GM12801 (cell line): ENCODE measurements at regions not wholly inside any gene's neighbourhood (a gene's known extent, or its start where the extent isn't known, plus 50 kb on each side); places are given as distances from the start of the nearest gene placed in this dataset.

Experiments
- TF ChIP-seq, protein P1 (sequence below): IDR thresholded peaks from one replicate; pipeline ENCODE4 v1.5.1; 2011; ENCODE audit warnings: control low read depth; ENCODE audit not compliant: insufficient read length; ENCODE audit errors: extremely low read depth

DNA sequence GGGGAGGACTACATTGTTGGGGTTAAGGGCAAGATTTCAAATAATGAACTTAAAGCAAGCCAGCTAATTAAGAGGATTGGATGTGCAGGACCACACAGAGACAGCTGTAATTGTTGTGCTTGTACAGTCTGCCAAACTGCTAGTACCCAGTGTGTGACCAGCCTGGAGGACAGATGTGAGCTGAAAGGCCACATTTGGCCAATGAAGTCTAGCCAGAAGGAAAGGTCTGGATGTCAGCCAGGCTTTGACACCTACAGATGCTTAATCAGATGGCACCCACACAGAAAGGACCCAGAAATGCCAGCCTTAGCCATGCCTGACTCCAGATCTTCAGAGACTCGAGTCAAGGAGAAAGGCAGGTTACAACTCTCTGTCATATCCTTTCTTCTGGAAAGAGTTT, 491.1 kb downstream of the KIF4B start:
- TF ChIP-seq, protein P1, sequence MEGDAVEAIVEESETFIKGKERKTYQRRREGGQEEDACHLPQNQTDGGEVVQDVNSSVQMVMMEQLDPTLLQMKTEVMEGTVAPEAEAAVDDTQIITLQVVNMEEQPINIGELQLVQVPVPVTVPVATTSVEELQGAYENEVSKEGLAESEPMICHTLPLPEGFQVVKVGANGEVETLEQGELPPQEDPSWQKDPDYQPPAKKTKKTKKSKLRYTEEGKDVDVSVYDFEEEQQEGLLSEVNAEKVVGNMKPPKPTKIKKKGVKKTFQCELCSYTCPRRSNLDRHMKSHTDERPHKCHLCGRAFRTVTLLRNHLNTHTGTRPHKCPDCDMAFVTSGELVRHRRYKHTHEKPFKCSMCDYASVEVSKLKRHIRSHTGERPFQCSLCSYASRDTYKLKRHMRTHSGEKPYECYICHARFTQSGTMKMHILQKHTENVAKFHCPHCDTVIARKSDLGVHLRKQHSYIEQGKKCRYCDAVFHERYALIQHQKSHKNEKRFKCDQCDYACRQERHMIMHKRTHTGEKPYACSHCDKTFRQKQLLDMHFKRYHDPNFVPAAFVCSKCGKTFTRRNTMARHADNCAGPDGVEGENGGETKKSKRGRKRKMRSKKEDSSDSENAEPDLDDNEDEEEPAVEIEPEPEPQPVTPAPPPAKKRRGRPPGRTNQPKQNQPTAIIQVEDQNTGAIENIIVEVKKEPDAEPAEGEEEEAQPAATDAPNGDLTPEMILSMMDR, result no peak

DNA sequence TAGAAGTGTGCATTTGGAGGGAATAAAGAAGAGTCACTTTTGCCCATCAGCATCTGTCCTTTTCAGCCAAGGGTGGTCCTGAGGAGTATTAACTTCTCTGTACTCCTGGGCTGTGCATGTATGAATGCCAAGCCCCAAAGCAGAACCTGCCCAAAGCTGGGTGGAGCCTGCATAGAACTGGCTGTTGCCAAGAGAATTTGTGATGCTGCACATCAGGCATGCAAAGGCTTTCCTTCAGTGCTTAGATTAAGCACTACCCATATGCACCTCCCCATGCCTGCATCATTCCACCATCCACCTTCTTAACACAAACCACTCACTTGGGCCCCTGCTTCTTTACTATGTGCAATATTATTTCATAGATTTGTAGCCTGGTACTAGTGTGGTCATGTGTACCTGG, 493.8 kb downstream of the KIF4B start:
- TF ChIP-seq, protein P1, result no peak

DNA sequence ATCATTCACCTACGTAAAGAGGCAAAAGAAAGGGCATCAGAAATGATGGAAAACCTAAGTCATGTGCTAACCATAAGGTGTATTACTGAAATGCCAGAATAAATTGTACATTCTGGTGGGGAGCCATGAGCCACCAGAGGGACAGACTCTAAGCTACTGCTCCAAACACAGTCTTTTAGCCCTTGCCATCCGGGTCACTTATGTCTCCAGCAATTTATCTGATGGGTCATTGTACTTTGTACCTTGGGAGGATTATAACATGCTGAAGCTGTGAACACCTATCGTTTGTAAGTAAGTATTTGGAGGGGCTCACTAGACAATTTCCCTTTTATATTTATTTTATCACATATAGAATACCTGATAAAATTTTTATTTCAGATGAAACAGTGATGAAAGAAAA, 495.1 kb downstream of the KIF4B start:
- TF ChIP-seq, protein P1, result no peak

DNA sequence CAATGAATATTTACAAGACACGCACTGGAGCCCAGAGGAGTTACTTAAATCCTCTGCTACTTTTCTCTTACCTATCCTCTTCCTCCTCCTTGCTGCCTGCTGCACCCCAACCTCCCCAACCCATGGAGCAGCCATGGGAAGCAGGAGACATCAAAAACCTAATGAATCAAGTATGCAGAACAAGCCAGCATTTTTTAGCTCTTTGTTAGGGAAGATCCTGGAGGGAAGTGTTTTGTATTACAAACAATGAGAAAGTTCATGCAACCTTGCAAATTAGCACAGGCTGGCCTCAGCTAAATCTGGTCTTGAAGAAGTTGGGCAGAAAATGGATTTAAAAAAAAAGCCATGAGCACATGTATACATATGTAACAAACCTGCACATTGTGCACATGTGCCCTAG, 498.8 kb downstream of the KIF4B start:
- TF ChIP-seq, protein P1, result no peak

DNA sequence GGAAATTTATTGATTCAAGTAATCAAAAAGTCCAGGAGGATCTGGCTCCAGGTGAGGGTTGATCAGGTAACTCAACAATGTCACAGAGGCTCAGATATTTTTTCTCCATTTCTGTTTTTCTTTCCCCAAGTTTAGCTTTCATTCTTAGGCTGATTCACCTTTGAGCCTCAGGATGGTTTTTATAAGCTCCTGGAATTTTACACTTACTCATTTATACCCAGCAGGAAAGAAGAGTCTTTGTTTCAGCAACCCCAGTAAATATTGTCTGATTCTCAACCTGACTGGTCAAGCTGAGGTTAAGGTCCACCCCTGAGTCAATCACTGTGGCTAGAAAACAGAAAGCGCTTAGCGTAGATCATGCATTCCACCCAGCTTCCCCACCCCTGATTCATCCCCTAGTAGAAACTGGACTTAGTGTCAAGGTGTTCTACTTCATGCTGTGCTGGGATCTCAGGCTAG, 500.6 kb downstream of the KIF4B start:
- TF ChIP-seq, protein P1, result no peak

DNA sequence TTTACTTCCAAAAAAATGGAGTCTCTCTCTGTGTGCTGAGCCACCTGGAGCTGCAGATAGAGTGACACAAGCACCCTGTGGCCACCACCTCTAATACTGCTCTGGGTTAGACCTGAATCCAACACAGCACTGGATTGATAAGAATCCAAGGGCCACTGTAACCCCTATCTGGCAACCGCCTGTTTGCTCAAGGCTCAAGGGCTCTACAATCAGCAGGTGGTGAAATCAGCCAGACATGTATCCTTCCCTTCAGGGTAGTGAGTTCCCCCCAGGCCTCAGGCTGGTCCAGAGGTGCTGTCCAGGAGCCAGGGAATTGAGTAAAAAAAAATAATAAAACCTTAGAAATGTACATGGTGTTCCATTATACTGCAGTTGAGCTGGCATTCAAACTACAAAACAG, 509.0 kb downstream of the KIF4B start:
- TF ChIP-seq, protein P1, result no peak

DNA sequence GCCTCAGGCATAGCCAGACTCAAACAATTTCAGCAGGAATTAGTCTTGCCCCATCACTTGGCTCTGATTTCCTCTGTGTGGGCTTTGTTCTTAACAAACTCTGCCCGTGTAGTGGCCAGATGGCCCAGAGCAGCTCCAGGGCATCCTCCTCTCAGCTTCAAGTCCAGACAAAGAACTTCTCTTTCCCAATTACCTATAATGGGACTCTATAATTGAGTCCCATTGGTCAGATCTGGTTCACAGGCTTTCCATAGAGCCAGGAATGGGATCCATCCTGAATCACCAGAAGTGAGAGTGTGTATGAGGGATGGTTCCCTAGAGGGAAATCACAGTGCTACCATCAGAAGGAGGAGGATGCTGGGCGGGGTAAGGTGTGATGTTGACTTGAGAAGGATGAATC, 515.8 kb downstream of the KIF4B start:
- TF ChIP-seq, protein P1, result no peak

DNA sequence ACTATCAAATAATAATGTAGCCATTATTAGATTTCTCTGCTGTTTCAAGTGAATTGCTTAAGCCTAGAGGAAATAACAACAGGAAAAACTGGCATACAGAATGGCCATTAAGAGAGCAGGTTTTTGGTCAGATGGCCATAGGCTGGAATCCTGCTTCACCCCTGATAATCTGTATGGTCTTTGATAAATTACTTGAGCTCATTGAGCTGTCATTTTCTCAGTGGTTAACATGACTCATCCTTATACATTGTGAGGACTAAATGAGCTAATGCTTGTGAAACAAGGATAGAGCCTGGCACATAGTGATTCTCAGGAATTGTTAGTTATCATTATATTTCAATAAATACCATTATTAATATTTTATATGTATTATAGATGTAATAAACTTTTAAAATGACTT, 516.5 kb downstream of the KIF4B start:
- TF ChIP-seq, protein P1, result no peak
